ENCODE measurements at regions not wholly inside any gene's neighbourhood (a gene's known extent, or its start where the extent isn't known, plus 50 kb on each side); places are given as distances from the start of the nearest gene placed in this dataset.

DNA sequence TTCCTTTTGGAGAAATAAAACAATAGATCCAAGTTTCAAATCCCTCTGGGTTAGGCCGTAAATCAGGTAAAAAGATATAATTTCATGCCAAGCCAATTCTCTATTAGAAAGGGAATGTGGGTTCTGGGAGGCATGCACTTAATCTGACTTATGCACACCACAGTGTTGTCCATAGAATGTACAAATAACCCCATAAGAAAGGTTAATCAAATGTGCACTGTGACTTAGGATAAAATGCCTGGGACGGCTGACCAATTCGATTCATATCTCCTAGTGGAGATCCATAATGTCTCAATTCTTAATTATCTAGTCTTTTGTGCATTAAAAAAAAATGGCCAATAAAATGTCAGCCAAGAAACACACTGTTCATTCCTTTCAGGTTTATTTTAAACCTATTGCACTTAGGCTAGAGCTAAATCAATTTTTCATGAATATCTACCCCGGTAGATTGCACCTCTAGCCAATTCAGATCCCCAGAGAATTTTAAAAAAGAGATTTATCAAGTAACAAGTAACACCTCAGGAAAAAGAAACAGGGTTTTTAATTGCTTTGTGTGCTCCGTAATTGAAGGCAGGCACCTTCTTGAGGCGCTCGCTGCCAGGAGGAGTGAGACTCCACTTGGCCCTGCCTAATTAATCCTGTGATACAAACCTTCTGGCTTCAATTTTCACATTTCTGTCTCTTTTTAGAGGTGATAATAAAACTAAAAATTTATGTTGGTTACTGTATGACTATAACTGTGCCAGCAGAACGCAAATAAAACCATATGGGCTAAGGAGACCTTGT is 265.1 kb downstream of the ETV1 start (continued):
- TF ChIP-seq, protein P1, sequence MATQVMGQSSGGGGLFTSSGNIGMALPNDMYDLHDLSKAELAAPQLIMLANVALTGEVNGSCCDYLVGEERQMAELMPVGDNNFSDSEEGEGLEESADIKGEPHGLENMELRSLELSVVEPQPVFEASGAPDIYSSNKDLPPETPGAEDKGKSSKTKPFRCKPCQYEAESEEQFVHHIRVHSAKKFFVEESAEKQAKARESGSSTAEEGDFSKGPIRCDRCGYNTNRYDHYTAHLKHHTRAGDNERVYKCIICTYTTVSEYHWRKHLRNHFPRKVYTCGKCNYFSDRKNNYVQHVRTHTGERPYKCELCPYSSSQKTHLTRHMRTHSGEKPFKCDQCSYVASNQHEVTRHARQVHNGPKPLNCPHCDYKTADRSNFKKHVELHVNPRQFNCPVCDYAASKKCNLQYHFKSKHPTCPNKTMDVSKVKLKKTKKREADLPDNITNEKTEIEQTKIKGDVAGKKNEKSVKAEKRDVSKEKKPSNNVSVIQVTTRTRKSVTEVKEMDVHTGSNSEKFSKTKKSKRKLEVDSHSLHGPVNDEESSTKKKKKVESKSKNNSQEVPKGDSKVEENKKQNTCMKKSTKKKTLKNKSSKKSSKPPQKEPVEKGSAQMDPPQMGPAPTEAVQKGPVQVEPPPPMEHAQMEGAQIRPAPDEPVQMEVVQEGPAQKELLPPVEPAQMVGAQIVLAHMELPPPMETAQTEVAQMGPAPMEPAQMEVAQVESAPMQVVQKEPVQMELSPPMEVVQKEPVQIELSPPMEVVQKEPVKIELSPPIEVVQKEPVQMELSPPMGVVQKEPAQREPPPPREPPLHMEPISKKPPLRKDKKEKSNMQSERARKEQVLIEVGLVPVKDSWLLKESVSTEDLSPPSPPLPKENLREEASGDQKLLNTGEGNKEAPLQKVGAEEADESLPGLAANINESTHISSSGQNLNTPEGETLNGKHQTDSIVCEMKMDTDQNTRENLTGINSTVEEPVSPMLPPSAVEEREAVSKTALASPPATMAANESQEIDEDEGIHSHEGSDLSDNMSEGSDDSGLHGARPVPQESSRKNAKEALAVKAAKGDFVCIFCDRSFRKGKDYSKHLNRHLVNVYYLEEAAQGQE (IDR thresholded peaks at IDR 0.05; ENCODE audit: low read depth): no peak
- TF ChIP-seq RAD21 (IDR thresholded peaks at IDR 0.05; ENCODE audit: low read depth): no peak
- no peak for TF ChIP-seq FOSL1 (IDR thresholded peaks at IDR 0.05; ENCODE audit: low read depth)
- TF ChIP-seq CEBPB (IDR thresholded peaks at IDR 0.05; ENCODE audit: low read depth): no peak

- Histone ChIP-seq H3K9me2 (ENCODE audit: insufficient read depth) (no peaks in the 10 kb centered on the region), H4K20me1 (ENCODE audit: insufficient read depth) (no peaks in the 10 kb centered on the region), H3K9me3 (ENCODE audit: control insufficient read depth in 1 of 2, insufficient read depth in 1 of 2, low read depth in 1 of 2, low read length in 2 of 2) (0 out of 4 replicates have a peak, but pooled peaks cover 0 to 3% of the 10 kb centered on the region in 2 experiments), H3K27ac (ENCODE audit: low read depth, low read length) (no peak overlapping the region), H3K4me3 (replicated peaks in 1 of 2; ENCODE audit: low read depth in 1 of 2, low read length in 2 of 2) (no peak overlapping the region), H3K4me1 (ENCODE audit: control insufficient read depth in 1 of 2, insufficient read depth in 2 of 2, low read length in 2 of 2) (no peaks in the 10 kb centered on the region), H3K36me3 (ENCODE audit: control insufficient read depth in 1 of 2, insufficient read depth in 2 of 2, low read length in 2 of 2) (no peaks in the 10 kb centered on the region), H3K27me3 (ENCODE audit: insufficient read depth, low read length) (no peaks in the 10 kb centered on the region), H3K4me2 (ENCODE audit: low read length) (no peak overlapping the region), H2AFZ (ENCODE audit: low read depth, low read length, poor library complexity, severe bottlenecking) (no peak overlapping the region), H3K9ac (ENCODE audit: low read length) (no peak overlapping the region), H3K79me2 (ENCODE audit: insufficient read depth, low read length) (no peaks in the 10 kb centered on the region)
- no peak for TF ChIP-seq JUND (IDR thresholded peaks at IDR 0.05)
- TF ChIP-seq CEBPB (IDR thresholded peaks at IDR 0.05; ENCODE audit: low read depth): no peak
- ChIA-PET RAD21 (ENCODE audit: low non-redundant PET in 1 of 2, low total read pairs in 2 of 2, uncharacterized antibody in 2 of 2, unreplicated experiment in 2 of 2) (interaction anchor here in 1 of 2 experiments (0.5 kb wide), 1 partner anchor 66 kb away, joined by 3 read pairs; no protein-coding TSS in a partner anchor), CTCF (interaction anchor here (0.8 to 1.0 kb wide), 5 partner anchors 18 to 967 kb away, joined by 3 to 4 read pairs (median 3); no protein-coding TSS in a partner anchor), POLR2A (no interaction called here)
- ATAC-seq (no peak), DNase-seq (ENCODE audit: low read depth, low spot score) (no peak)
- no TSS peak for BruUV-seq (replicated peaks)
- intact Hi-C loops (cut with micrococcal nuclease): loop anchor here (5.0 kb wide), 1 partner anchor 443 kb away; no protein-coding TSS in a partner anchor
Measured at GRCh38 chr7:13724977-13725566, 264.4 kb downstream of the ETV1 start.

Data from HCT116 (cell line).